AG04450 (cell line): ENCODE measurements at regions not wholly inside any gene's neighbourhood (a gene's known extent, or its start where the extent isn't known, plus 50 kb on each side); places are given as distances from the start of the nearest gene placed in this dataset.

Source experiments
- CTCF ChIA-PET: fragments of 300-600, 350-600 bp; formaldehyde crosslinking; extraction: SDS; loops from one replicate; lab custom pipeline; 2022; ENCODE audit warnings: antibody characterized with exemption, inconsistent platforms; lab: Charles Lee
- POLR2A ChIA-PET: fragments of 350-600 bp; formaldehyde crosslinking; extraction: SDS; loops from one replicate; lab custom pipeline; 2021; ENCODE audit warnings: antibody characterized with exemption, inconsistent platforms; lab: Yijun Ruan, JAX
- DNase-seq: peaks from one replicate; pipeline ENCODE4 v3.0.0-alpha.2; 2011; ENCODE audit warnings: low read depth, low spot score
- H3K27ac ChIP-seq: one replicate; pipeline ENCODE4 v1.5.1; 2012; ENCODE audit warnings: low read depth, low read length, control low read depth
- H3K27me3 ChIP-seq: one replicate; pipeline ENCODE4 v1.6.0; 2012; ENCODE audit warnings: low read length; ENCODE audit not compliant: control insufficient read depth, insufficient read depth
- H3K4me3 ChIP-seq: 2 replicates; pipeline ENCODE4 v1.5.1; 2011; ENCODE audit warnings: mild to moderate bottlenecking, low read depth, low read length, control low read depth
- H3K9me3 ChIP-seq: 2 replicates; pipeline ENCODE4 v1.5.1; 2012; ENCODE audit warnings: low read length; ENCODE audit not compliant: control insufficient read depth, insufficient read depth
- TF ChIP-seq, protein P1 (sequence below): IDR thresholded peaks from 2 replicates; pipeline ENCODE4 v1.5.1; 2011; ENCODE audit warnings: low read depth, low read length, control low read depth, inconsistent platforms

DNA sequence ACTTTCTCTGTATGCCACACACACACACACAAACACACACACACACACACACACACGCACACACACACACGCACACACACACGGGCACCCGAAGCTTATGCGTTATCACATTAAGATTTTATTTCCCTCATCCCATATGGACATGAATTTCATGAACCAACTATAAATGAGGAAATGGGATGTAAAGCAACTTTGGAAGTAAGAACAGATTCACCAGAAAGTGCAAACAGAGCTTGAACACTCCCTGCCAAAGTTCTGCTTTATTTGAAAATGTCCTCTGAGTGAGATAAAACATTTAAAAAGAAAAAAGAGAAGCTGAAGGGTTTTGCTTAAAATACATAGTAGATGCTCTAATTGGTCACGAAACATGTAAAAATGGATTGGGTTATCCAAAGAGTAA lies 90.4 kb upstream of the OTX2 start:
- no peaks in the 10 kb centered on the region for H3K9me3 ChIP-seq
- TF ChIP-seq, protein P1, sequence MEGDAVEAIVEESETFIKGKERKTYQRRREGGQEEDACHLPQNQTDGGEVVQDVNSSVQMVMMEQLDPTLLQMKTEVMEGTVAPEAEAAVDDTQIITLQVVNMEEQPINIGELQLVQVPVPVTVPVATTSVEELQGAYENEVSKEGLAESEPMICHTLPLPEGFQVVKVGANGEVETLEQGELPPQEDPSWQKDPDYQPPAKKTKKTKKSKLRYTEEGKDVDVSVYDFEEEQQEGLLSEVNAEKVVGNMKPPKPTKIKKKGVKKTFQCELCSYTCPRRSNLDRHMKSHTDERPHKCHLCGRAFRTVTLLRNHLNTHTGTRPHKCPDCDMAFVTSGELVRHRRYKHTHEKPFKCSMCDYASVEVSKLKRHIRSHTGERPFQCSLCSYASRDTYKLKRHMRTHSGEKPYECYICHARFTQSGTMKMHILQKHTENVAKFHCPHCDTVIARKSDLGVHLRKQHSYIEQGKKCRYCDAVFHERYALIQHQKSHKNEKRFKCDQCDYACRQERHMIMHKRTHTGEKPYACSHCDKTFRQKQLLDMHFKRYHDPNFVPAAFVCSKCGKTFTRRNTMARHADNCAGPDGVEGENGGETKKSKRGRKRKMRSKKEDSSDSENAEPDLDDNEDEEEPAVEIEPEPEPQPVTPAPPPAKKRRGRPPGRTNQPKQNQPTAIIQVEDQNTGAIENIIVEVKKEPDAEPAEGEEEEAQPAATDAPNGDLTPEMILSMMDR, result no peak
- H3K27me3 ChIP-seq, result no peaks in the 10 kb centered on the region
- no peak for DNase-seq
- H3K4me3 ChIP-seq, result no peak overlapping the region
- ChIA-PET POLR2A (no interaction called here), CTCF (interaction anchor here (0.7 kb wide), 1 partner anchor 15 kb away, joined by 3 read pairs; no protein-coding TSS in a partner anchor)
- H3K27ac ChIP-seq, result no peak overlapping the region

DNA sequence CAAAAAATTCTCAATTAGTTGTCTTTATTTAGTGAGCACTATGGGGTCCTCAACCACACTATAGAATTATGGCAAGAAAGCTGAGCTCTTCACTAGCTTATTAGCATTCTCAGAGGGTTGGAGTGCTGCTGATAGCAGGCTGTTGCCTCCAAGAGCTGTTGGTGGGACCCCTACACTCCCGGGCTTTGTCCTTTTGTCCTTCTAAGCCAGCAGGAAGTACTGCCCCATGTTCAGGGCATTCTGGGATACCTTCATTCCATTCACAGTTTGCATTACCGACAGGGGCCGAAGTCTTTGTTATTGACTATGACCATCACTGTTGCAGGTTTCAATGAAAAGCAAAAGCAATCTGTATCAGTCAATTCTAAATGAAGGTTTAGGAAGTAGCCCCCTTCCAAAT lies 89.5 kb upstream of the OTX2 start:
- TF ChIP-seq, protein P1, result no peak
- Histone ChIP-seq H3K27me3 (no peaks in the 10 kb centered on the region), H3K4me3 (no peak overlapping the region), H3K27ac (no peak overlapping the region), H3K9me3 (no peaks in the 10 kb centered on the region)
- DNase-seq, result no peak
- ChIA-PET CTCF (no interaction called here), POLR2A (interaction anchor here (0.6 kb wide), 1 partner anchor 16 kb away, joined by 10 read pairs; no protein-coding TSS in a partner anchor)

DNA sequence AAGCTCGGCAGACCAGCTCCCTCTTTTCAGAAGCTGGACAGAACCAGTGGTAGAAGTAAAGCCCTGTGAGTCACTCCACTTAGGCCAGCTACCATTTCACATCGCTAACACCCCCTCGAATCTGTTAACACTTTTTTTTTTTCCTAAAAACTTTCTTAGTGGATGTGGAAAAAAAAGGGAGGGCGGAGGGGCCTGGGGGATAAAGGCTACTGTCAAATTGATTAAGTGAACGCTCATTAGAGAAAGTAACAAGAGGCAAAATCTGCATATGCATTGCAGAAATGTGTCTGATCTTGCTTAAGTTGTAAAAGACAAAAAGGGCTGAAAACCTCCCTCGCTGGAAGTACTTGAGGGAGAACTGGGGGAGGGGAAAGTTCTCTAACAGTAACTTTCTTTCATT lies 86.6 kb upstream of the OTX2 start:
- Histone ChIP-seq H3K4me3 (no peak overlapping the region), H3K27ac (no peak overlapping the region), H3K9me3 (no peaks in the 10 kb centered on the region), H3K27me3 (no peaks in the 10 kb centered on the region)
- DNase-seq, result no peak
- ChIA-PET POLR2A (no interaction called here), CTCF (no interaction called here)
- TF ChIP-seq, protein P1, result no peak

DNA sequence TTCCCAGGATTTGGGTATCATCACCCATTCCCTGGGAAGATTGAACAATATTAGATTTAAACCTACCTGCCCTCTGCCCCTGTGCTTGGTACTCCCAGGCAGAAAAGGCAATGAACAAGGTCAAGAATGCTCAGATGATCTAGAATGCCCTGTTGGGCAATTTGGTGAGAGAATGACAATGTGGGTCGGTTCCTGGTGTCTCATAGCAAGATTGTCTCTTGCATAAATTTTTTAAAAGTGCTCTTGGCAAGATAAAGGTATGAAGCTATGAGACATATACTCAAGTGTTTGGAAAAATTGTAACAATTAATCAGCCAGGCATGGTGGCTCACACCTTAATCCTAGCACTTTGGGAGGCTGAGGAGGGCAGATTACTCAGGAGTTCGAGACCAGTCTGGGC lies 86.0 kb upstream of the OTX2 start:
- H3K27ac ChIP-seq, result no peak overlapping the region
- TF ChIP-seq, protein P1, result no peak
- no peaks in the 10 kb centered on the region for H3K27me3 ChIP-seq
- ChIA-PET CTCF (no interaction called here), POLR2A (no interaction called here)
- no peak overlapping the region for H3K4me3 ChIP-seq
- no peaks in the 10 kb centered on the region for H3K9me3 ChIP-seq
- DNase-seq, result no peak

DNA sequence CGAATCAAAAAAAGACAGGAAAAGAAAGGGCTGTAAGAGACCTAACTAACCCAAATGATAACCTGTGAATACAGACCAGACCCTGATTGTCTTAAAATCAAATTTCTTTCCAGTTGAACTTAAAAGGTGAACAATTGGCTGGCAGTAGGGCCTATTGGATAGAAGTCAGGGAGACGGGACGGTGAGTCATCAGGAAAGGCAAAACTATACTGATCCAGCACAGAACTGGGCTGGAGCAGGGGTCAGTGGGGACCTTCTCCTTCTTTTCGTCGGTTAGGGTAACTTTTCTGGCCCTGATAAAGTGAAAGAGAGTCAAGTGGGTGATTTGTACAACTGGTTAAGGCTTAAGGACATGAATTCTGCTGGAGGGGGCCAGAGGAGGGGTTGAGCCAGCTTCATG lies 84.9 kb upstream of the OTX2 start:
- Histone ChIP-seq H3K27me3 (no peaks in the 10 kb centered on the region), H3K27ac (no peak overlapping the region), H3K9me3 (no peaks in the 10 kb centered on the region), H3K4me3 (no peak overlapping the region)
- POLR2A ChIA-PET, result no interaction called here
- DNase-seq, result no peak
- TF ChIP-seq, protein P1, result no peak
- CTCF ChIA-PET, result no interaction called here
